ENCODE measurements at regions not wholly inside any gene's neighbourhood (a gene's known extent, or its start where the extent isn't known, plus 50 kb on each side); places are given as distances from the start of the nearest gene placed in this dataset.
A peak's percentile ranks its signal among the peaks of the same experiment; 100 is the strongest.
"Not testable (repeated sequence)": the region's sequence is repeated elsewhere in the genome, so short reads cannot be mapped to it uniquely, and the experiment has no call there.

GRCh38 chr5:1596462-1597092, 72.8 kb upstream of the LPCAT1 start:
- ATAC-seq: not testable (repeated sequence)

DNA sequence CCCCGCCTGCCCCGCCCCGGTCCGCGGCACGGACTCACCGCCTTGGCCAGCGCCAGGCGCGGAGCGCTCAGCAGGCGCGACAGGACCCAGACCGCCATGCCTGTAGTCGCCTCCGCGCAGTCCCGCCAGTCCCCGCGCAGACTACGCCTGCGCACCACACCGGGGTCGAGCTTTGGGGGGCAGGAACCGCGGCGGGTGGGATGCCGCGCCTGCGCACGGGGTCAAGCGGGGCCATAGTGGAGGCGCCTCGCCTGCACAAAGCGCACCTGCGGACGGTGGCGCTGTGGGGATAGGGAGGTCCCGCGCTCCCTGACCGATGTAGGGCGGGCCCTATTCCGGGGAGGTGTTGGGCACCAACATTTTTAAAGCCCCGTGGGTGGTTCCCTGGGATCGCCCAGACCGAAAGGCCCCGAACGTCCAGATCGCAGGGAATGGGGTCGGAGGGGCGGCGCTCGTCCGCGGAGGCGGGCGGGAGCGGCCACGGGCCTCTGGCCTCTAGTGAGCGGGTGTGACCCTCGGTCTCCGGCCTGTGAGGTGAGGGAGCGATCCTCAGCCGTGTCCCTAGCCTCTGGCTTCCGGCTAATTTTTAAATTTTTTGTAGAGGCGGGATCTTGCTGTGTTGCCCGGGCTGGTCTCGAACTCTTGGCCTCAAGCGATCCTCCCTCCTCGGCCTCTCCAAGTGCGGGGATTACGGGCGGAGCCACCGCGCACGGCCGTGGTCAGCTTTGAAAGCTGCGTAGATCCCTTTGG, 70.8 kb upstream of the LPCAT1 start:
- TF ChIP-seq SNAI2 (CRISPR knock-in tag; IDR thresholded peaks at IDR 0.05) (no peak), TCF4 (CRISPR knock-in tag; IDR thresholded peaks at IDR 0.05; ENCODE audit: borderline replicate concordance) (0 out of 2 replicates have a peak, but pooled peaks have one; percentile 21), PPARA (CRISPR knock-in tag; IDR thresholded peaks at IDR 0.05; ENCODE audit: borderline replicate concordance) (no peak), TOX (CRISPR knock-in tag; IDR thresholded peaks at IDR 0.05; ENCODE audit: borderline replicate concordance) (no peak), GLIS3 (CRISPR knock-in tag; IDR thresholded peaks at IDR 0.05) (0 out of 2 replicates have a peak, but pooled peaks have one; percentile 26), ZNF8 (CRISPR knock-in tag; IDR thresholded peaks at IDR 0.05) (no peak), ZC3H10 (CRISPR knock-in tag; IDR thresholded peaks at IDR 0.05) (no peak)
- TF ChIP-seq, protein P1, sequence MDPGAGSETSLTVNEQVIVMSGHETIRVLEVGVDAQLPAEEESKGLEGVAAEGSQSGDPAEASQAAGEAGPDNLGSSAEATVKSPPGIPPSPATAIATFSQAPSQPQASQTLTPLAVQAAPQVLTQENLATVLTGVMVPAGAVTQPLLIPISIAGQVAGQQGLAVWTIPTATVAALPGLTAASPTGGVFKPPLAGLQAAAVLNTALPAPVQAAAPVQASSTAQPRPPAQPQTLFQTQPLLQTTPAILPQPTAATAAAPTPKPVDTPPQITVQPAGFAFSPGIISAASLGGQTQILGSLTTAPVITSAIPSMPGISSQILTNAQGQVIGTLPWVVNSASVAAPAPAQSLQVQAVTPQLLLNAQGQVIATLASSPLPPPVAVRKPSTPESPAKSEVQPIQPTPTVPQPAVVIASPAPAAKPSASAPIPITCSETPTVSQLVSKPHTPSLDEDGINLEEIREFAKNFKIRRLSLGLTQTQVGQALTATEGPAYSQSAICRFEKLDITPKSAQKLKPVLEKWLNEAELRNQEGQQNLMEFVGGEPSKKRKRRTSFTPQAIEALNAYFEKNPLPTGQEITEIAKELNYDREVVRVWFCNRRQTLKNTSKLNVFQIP (CRISPR knock-in tag; IDR thresholded peaks at IDR 0.05; ENCODE audit: borderline replicate concordance, low read depth): no peak
- peak; percentile 97 for ATAC-seq

DNA sequence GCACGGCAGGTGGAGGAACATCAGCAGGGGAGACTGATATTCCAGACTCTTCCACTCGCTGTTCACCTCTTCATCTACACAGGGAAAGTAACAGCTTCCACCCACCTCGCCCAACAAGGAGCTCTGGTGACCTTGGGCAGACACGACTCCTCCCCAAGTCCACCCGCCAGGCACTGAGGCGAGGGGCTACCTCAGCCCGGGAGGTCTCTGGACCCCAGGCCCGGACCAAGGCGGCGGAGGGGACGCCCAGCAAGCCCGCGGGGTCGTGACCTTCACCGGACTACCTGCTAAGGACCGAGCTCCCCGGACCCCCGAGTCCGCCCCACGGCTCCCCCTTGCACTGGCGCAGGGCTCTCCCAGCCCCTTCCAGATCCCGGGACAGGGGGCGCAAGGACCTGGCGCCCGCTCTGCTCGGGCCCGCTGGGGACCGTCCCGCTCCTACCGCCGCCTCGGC, 70.2 kb upstream of the LPCAT1 start:
- TF ChIP-seq TSHZ2 (CRISPR knock-in tag; IDR thresholded peaks at IDR 0.05) (no peak), ZNF565 (CRISPR knock-in tag; conservative IDR thresholded peaks at IDR 0.05; ENCODE audit: low read depth) (no peak), ZFP3 (CRISPR knock-in tag; IDR thresholded peaks at IDR 0.05) (no peak), ZNF8 (CRISPR knock-in tag; IDR thresholded peaks at IDR 0.05) (no peak), RARB (CRISPR knock-in tag; IDR thresholded peaks at IDR 0.05) (no peak)
- TF ChIP-seq, protein P2, sequence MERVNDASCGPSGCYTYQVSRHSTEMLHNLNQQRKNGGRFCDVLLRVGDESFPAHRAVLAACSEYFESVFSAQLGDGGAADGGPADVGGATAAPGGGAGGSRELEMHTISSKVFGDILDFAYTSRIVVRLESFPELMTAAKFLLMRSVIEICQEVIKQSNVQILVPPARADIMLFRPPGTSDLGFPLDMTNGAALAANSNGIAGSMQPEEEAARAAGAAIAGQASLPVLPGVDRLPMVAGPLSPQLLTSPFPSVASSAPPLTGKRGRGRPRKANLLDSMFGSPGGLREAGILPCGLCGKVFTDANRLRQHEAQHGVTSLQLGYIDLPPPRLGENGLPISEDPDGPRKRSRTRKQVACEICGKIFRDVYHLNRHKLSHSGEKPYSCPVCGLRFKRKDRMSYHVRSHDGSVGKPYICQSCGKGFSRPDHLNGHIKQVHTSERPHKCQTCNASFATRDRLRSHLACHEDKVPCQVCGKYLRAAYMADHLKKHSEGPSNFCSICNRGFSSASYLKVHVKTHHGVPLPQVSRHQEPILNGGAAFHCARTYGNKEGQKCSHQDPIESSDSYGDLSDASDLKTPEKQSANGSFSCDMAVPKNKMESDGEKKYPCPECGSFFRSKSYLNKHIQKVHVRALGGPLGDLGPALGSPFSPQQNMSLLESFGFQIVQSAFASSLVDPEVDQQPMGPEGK (CRISPR knock-in tag; IDR thresholded peaks at IDR 0.05; ENCODE audit: borderline replicate concordance): no peak
- ATAC-seq: peak; percentile 34

DNA sequence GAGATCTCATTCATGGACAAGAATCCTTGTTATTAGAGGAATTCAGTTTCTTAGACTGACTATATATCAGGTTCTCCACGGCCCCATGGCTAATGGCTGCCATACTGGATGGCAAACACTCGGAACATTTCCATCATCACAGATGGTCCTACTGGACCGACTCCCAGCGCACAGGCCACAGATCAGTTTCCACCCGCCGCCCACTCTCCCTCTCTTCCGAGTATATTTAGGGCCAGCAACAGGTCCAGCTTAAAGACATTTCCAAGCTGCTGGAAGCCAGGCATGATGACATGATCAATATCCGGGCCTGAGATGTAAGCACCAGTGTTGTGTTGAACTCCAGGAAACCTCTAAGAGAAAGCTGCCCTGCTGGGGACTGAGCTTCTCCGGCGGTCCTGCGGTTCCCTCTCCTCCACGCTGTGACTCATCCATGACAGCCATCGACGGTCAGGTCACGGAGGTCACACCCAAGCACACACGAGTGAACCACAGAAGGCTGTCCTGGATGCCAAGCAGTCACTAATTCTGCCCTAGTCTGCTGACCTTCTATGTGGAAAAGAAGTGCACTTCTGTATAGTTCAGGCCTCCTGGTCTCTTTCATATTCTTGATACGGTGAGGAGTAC, 64.4 kb upstream of the LPCAT1 start:
- ATAC-seq: not testable (repeated sequence)

- not testable (repeated sequence) for ATAC-seq
Observed at GRCh38 chr5:1583081-1583875, 59.5 kb upstream of the LPCAT1 start.

GRCh38 chr5:1579389-1579788, 55.6 kb upstream of the LPCAT1 start:
- ATAC-seq: not testable (repeated sequence)

DNA sequence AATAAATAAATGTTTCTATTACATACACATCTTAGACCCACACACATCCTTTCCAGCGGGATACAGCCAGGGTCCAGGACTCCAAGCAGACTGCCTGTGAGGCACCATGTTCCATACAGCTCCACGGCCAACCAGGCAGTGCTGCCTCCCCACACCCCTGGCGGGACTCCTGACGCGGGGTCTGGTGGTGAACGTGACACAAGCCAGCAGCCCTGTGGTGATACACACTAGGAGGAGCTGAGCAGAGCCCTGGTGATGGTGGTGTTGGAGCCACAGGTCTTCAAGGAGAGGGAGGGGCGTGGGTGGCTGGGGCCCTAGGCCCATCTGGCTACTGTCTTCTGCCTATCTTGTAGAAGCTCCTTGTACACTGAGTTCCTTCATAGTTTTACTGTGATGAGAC, 53.1 kb upstream of the LPCAT1 start:
- not testable (repeated sequence) for ATAC-seq

DNA sequence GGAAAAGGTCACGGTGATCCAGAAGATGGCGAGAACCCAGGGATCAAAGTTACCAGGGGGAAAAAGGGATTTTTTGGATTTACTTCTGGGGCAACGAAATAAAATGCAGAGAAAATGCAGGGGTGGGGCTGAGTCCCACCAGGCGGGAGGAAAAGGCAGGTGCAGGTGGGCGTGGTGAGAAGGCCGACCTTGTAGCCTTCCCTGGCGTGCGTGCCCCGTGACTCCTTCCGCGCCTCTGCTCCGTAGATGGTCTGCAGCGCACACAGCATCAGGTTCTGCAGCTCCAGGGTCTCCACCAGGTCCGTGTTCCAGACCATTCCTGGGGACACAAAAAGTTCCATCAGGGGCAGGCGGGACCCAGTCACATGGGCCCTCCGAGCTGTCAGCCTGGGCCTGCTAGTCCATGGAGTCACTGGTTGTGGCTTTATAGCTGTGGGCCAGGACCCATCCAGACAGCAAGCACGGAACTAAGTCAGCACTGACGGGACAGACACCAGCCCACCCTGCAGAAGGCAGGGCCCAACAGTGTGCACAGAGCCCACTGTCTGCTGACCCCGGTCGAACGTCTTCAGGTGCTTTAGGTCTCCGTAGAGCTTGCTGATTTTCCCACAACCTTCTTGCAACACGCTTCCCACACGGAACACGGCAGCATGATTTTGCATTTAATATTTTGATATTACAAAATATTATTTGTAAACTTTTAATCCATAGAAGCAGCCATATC, 52.4 kb upstream of the LPCAT1 start:
- not testable (repeated sequence) for ATAC-seq

DNA sequence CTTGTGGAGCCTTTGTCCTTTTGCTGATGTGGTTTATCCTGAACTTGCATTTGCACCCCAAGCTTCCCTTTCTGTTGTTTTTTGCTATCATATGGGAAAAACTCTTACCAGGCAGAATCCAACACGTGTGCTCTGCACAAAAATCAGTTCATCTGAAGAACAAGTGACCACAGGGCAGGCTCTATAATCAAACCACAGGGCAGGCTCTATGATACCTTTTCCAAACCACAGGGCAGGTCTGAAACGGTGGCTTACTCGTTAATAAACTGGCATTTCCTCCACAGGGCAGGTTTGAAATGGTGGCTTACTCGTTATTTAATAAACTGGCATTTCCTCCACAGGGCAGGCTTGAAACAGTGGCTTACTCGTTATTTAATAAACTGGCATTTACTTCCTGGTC, 51.7 kb upstream of the LPCAT1 start:
- ATAC-seq: not testable (repeated sequence)

DNA sequence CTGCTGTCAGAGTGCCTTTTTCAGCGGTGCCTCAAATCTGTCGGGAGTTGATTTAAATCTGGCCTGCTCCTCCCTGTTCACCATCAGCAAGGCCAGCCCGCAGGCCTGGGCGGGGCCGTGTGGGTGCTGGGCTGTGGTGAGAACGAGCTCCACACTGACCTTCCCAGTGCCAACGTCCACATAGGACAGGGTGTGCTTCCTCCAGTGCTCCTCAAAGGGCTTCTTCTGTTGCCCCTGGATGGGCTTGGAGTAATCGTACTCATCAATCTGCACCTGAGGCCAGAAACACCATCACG, 50.2 kb upstream of the LPCAT1 start:
- not testable (repeated sequence) for ATAC-seq

DNA sequence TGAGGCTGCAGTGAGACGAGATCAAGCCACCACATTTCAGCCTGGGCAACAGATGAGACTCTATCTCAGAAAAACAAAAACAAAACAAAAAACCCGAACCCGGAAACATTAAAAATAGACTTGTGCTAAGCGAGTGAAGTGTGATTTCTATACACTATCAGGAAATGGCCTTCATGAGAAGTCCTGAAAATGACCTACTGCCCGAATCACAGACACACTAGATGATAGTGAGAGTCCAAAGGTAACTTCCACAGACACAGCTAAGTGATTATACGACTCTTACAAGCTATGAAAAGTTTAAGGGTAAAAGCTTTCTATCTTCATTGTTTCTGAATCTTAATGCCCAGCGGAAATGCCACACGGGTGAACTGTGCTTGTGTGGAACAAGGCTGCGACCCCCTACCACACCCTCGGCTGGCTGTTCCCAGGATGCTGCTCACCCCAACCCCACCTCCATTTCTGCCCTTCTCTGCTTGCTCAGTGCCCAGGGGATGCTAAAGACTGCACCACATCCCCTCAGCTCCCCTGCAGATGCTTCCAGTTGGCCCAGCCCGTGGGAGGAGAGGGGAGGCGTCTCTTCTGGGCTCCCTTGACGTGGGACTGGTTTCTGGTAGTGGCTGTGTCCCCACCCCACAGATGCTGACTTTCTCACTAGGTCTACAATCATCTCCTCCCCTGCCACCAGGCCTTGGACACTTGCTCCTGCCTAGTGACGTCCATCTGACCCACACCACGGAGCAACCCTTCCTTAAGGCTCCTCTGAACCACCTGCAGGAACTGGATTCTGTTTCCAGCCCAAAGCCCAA, 49.7 kb upstream of the LPCAT1 start:
- ATAC-seq: not testable (repeated sequence)
